Ovary (tissue), 7 donors: ENCODE measurements at regions not wholly inside any gene's neighbourhood (a gene's known extent, or its start where the extent isn't known, plus 50 kb on each side); places are given as distances from the start of the nearest gene placed in this dataset.

Experiments
- DNase-seq, 5 donors: peaks; one replicate each; pipeline ENCODE4 v3.0.0-alpha.2; 2019 to 2020
- H3K27ac ChIP-seq, 2 donors: fragments of 200-600 bp; one replicate each; pipeline versions ENCODE4 v1.5.1 to v1.8.0; 2019 to 2022
- H3K27me3 ChIP-seq: fragments of 200-600 bp; one replicate; pipeline ENCODE4 v1.8.0; 2022
- H3K36me3 ChIP-seq: fragments of 200-600 bp; sonication (generic); one replicate; pipeline ENCODE4 v1.5.1; 2019
- H3K4me1 ChIP-seq: one replicate; pipeline ENCODE4 v1.8.1; 2013; ENCODE audit warnings: mild to moderate bottlenecking, moderate library complexity; ENCODE audit not compliant: insufficient read depth
- H3K4me3 ChIP-seq: fragments of 200-600 bp; sonication (generic); one replicate; pipeline ENCODE4 v1.5.1; 2017
- H3K9me3 ChIP-seq, 2 donors: fragments of 200-600 bp in 1 of 2; sonication (generic) in 1 of 2; one replicate each; pipeline versions ENCODE4 v1.5.1 to v1.8.1; 2013 to 2019; ENCODE audit warnings: mild to moderate bottlenecking in 1 of 2, moderate library complexity in 1 of 2
- CTCF ChIP-seq, 3 donors: fragments of 450-650 bp in 2 of 3; fragments of 200-600 bp in 1 of 3; IDR thresholded peaks; one replicate each; pipeline versions ENCODE4 v1.5.1 to v1.8.0; 2016 to 2022; ENCODE audit warnings: antibody characterized with exemption in 3 of 3, mild to moderate bottlenecking in 1 of 3
- EP300 ChIP-seq: sonication (generic); formaldehyde crosslinking; IDR thresholded peaks from one replicate; pipeline ENCODE4 v1.6.1; 2017; ENCODE audit warnings: antibody characterized with exemption
- POLR2A ChIP-seq: fragments of 450-650 bp; IDR thresholded peaks from one replicate; pipeline ENCODE4 v1.6.1; 2017; ENCODE audit warnings: antibody characterized with exemption, mild to moderate bottlenecking, moderate library complexity
- WGBS, 3 donors: extraction: QIAGEN DNeasy Blood & Tissue Kit in 1 of 3; methylation state at CpG; one replicate each; pipeline versions ENCODE4 v1.1.5 to v1.1.7; 2013 to 2017; 5-methylcytosine and 5-hydroxymethylcytosine counted together
- intact Hi-C, 4 donors: fragments of 100-400 bp; cut with DNase I; formaldehyde crosslinking; loops; one replicate each; pipeline versions ENCODE4 v1.11.0 to v1.15.1; 2022 to 2023
- donor health status: DM: no; HTN: no; CAD: no; lungs with moderate emphysema.
- donor health status: DM: no; HTN: no; CAD: no.
- donor health status: Bipolar disorder and iron deficiency.
- donor health status: DM: no; HTN: no; CAD: no.
- donor health status: DM: yes; HTN: yes; CAD: no.

- intact Hi-C loops, result no loop called here
- no peak for DNase-seq
- no peak for TF ChIP-seq EP300
- no peak for TF ChIP-seq CTCF (IDR thresholded peaks at IDR 0.05)
- TF ChIP-seq POLR2A, result no peak
These were observed 195.2 kb downstream of the TAF11L14 start for GRCh38 chr5:17829456-17829855.

GRCh38 chr5:17831279-17831678, 197.0 kb downstream of the TAF11L14 start:
- no peak for TF ChIP-seq EP300
- no peak for TF ChIP-seq POLR2A
- no peak for TF ChIP-seq CTCF (IDR thresholded peaks at IDR 0.05)
- Histone ChIP-seq H3K36me3 (no peaks in the 10 kb centered on the region), H3K4me3 (no peak overlapping the region), H3K27ac (no peak overlapping the region), H3K9me3 (no peaks in the 10 kb centered on the region), H3K4me1 (no peaks in the 10 kb centered on the region), H3K27me3 (no peaks in the 10 kb centered on the region)
- no peak for DNase-seq
- 17 to 39% (median 28%) methylated on average over 1 of the region's 1 CpG for whole genome bisulfite sequencing, 3 donors
- intact Hi-C loops, result no loop called here

More at GRCh38 chr5:17829456-17829855, 195.2 kb downstream of the TAF11L14 start:
- 82 to 87% (median 84%) methylated on average over 3 of the region's 3 CpGs for WGBS, 3 donors
- Histone ChIP-seq H3K27ac (no peak overlapping the region), H3K9me3 (no peaks in the 10 kb centered on the region), H3K27me3 (no peaks in the 10 kb centered on the region), H3K4me1 (no peaks in the 10 kb centered on the region), H3K4me3 (no peak overlapping the region), H3K36me3 (no peaks in the 10 kb centered on the region)

- WGBS, 3 donors, result 39 to 56% (median 52%) methylated on average over 5 of the region's 5 CpGs
- TF ChIP-seq POLR2A (no peak), CTCF (IDR thresholded peaks at IDR 0.05) (no peak), EP300 (no peak)
- no peak overlapping the region for H3K4me3 ChIP-seq
- no peaks in the 10 kb centered on the region for H3K9me3 ChIP-seq
- DNase-seq, result no peak
- H3K4me1 ChIP-seq, result no peaks in the 10 kb centered on the region
- no peak overlapping the region for H3K27ac ChIP-seq
- intact Hi-C loops, result no loop called here
- no peaks in the 10 kb centered on the region for H3K27me3 ChIP-seq
- H3K36me3 ChIP-seq, result no peaks in the 10 kb centered on the region
These were observed 198.9 kb downstream of the TAF11L14 start for GRCh38 chr5:17832949-17833745.

GRCh38 chr5:17837757-17838156, 203.5 kb downstream of the TAF11L14 start:
- Histone ChIP-seq H3K36me3 (no peaks in the 10 kb centered on the region), H3K9me3 (no peaks in the 10 kb centered on the region), H3K27me3 (no peaks in the 10 kb centered on the region), H3K4me1 (no peaks in the 10 kb centered on the region), H3K27ac (no peak overlapping the region), H3K4me3 (no peak overlapping the region)
- intact Hi-C loops, result no loop called here
- 87 to 97% (median 91%) methylated on average over 2 of the region's 2 CpGs for WGBS, 3 donors
- DNase-seq, result no peak
- no peak for TF ChIP-seq POLR2A
- no peak for TF ChIP-seq EP300
- no peak for TF ChIP-seq CTCF (IDR thresholded peaks at IDR 0.05)
